BE2C (cell line): ENCODE measurements at regions not wholly inside any gene's neighbourhood (a gene's known extent, or its start where the extent isn't known, plus 50 kb on each side); places are given as distances from the start of the nearest gene placed in this dataset.

Source experiments
- DNase-seq: peaks from one replicate; pipeline ENCODE4 v3.0.0-alpha.2; 2020
- H3K27me3 ChIP-seq: fragments of 250-450 bp; sonication (Bioruptor Pico); 2 replicates; pipeline ENCODE4 v1.5.1; 2020; ENCODE audit warnings: mild to moderate bottlenecking
- H3K36me3 ChIP-seq: fragments of 250-450 bp; sonication (Bioruptor Pico); 2 replicates; pipeline ENCODE4 v1.5.1; 2020; ENCODE audit warnings: mild to moderate bottlenecking
- H3K4me1 ChIP-seq: fragments of 250-450 bp; sonication (Bioruptor Pico); 2 replicates; pipeline ENCODE4 v1.5.1; 2020
- H3K4me3 ChIP-seq: 2 replicates; pipeline ENCODE4 v1.5.1; 2011; ENCODE audit warnings: low read depth, low read length
- H3K9me3 ChIP-seq: fragments of 250-450 bp; sonication (Bioruptor Pico); 2 replicates; pipeline ENCODE4 v1.5.1; 2020
- TF ChIP-seq, protein P1 (sequence below): IDR thresholded peaks from 2 replicates; pipeline ENCODE4 v1.5.1; 2012; ENCODE audit warnings: mild to moderate bottlenecking, low read depth, low read length

- Histone ChIP-seq H3K36me3 (no peaks in the 10 kb centered on the region), H3K4me1 (peaks cover 19% of the 10 kb centered on the region), H3K4me3 (no peak overlapping the region), H3K27me3 (no peaks in the 10 kb centered on the region), H3K9me3 (no peaks in the 10 kb centered on the region)
- no peak for DNase-seq
- TF ChIP-seq, protein P1, sequence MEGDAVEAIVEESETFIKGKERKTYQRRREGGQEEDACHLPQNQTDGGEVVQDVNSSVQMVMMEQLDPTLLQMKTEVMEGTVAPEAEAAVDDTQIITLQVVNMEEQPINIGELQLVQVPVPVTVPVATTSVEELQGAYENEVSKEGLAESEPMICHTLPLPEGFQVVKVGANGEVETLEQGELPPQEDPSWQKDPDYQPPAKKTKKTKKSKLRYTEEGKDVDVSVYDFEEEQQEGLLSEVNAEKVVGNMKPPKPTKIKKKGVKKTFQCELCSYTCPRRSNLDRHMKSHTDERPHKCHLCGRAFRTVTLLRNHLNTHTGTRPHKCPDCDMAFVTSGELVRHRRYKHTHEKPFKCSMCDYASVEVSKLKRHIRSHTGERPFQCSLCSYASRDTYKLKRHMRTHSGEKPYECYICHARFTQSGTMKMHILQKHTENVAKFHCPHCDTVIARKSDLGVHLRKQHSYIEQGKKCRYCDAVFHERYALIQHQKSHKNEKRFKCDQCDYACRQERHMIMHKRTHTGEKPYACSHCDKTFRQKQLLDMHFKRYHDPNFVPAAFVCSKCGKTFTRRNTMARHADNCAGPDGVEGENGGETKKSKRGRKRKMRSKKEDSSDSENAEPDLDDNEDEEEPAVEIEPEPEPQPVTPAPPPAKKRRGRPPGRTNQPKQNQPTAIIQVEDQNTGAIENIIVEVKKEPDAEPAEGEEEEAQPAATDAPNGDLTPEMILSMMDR, result no peak
Measured at GRCh38 chr9:82604947-82605656, 457.8 kb downstream of the RASEF start.

DNA sequence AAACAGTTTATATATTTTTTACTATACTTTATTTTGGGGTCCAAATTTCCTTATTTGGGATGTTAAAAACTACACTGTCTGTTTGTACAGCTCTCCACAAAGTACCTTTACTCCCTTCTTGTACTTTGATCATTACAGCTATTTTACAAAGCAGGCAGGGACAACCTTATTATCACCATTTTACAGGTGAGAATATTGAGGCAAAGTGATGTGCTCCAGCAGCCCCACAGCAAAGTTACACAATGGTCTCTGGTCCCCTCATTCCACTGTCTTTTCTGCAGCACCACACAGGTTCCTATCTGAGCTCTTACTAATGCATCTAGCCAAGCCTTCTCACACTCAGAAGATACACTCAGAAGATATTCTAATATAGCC lies 457.3 kb downstream of the RASEF start:
- H3K36me3 ChIP-seq, result no peaks in the 10 kb centered on the region
- TF ChIP-seq, protein P1, result no peak
- peaks cover 14% of the 10 kb centered on the region for H3K4me1 ChIP-seq
- H3K4me3 ChIP-seq, result no peak overlapping the region
- no peak for DNase-seq
- H3K9me3 ChIP-seq, result no peaks in the 10 kb centered on the region
- H3K27me3 ChIP-seq, result no peaks in the 10 kb centered on the region

DNA sequence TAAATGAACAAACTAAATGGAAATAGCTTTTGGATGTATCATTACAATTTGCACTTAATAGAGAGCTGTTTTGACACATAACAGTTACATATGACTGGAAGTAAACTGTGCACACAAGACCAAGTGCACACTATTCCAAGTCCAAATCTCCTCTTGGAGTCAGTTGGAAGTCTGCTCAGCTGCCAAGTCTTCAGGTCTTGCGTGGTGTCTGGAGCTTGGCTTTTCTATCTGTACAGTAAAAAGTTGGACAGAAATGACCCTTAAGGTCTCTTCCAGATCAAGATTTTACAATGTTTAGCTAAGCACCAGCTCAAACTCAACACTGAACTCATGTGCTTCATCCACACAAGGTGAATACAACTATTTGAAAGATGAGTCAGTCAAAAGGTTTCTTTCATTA lies 456.9 kb downstream of the RASEF start:
- DNase-seq, result no peak
- Histone ChIP-seq H3K27me3 (no peaks in the 10 kb centered on the region), H3K36me3 (no peaks in the 10 kb centered on the region), H3K4me3 (no peak overlapping the region), H3K4me1 (peaks cover 11% of the 10 kb centered on the region), H3K9me3 (no peaks in the 10 kb centered on the region)
- TF ChIP-seq, protein P1, result no peak

DNA sequence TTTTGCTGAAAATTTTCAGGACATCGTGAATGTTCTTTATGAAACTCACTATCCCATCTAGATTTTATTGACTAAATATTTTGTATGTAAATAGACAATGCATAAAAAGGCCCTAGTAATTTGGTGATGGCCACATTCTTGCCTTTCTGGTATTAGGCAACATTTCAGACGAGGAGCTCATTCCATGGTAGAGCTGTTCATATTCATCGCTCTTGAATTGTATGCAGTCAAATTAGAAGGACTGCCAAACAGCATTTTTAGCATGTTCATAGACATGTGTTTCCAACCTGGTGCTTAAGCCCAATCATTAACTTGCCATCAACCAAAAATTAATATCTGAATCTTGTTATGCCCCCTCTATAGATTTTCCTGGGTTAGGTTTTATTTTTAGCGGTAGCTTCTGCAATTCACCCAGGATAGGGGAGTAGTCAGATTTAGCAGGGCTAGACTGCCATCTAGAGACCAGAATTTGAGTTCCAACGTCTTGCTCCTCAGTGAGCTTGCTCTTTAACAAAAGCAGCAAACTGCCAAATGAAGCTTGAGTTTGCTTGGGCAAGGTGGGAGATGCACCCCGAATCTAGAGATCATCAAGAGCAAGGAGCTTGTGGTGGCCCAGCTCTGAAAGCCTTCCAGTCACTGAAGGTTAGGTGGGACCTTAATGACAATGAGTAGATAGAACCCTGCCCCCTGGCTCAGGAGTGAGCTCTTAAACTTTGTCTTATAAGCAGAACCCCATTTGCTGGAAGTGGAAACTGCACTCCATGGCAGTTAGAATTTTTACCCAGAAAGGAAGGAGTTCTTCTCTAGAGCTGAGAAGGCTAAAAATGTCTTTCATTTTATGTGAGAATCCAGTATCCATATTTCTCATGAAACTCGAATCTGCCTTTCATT lies 456.2 kb downstream of the RASEF start:
- Histone ChIP-seq H3K4me3 (no peak overlapping the region), H3K9me3 (no peaks in the 10 kb centered on the region), H3K27me3 (no peaks in the 10 kb centered on the region), H3K4me1 (peaks cover 11% of the 10 kb centered on the region), H3K36me3 (no peaks in the 10 kb centered on the region)
- TF ChIP-seq, protein P1, result peak; percentile 78
- peak; percentile 57 for DNase-seq

GRCh38 chr9:82608487-82608886 lies 454.5 kb downstream of the RASEF start:
- H3K9me3 ChIP-seq, result no peaks in the 10 kb centered on the region

More at GRCh38 chr9:82608487-82608886, 454.5 kb downstream of the RASEF start:
- no peaks in the 10 kb centered on the region for H3K36me3 ChIP-seq
- TF ChIP-seq, protein P1, result no peak
- no peak for DNase-seq
- H3K4me1 ChIP-seq, result peaks cover 11% of the 10 kb centered on the region
- H3K27me3 ChIP-seq, result no peaks in the 10 kb centered on the region
- H3K4me3 ChIP-seq, result no peak overlapping the region
